ENCODE measurements at regions not wholly inside any gene's neighbourhood (a gene's known extent, or its start where the extent isn't known, plus 50 kb on each side); places are given as distances from the start of the nearest gene placed in this dataset.
"Not testable (repeated sequence)": the region's sequence is repeated elsewhere in the genome, so short reads cannot be mapped to it uniquely, and the experiment has no call there.

DNA sequence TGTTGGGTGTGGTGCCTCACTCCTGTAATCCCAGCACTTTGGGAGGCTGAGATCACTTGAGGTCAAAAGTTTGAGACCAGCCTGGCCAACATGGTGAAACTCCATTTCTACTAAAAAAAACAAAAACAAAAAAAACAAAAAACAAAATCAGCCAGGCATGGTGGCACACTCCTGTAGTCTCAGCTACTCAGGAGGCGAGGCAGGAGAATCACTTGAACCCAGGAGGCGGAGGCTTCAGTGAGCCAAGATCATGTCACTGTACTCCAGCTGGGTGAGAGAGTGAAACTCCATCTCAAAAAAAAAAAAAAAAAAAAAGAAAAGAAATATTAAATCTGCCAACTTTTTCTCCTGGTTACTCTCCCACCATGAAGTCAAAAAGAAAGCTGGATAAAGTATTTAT lies 107.5 kb upstream of the SYNCRIP start:
- TF ChIP-seq, protein P1, sequence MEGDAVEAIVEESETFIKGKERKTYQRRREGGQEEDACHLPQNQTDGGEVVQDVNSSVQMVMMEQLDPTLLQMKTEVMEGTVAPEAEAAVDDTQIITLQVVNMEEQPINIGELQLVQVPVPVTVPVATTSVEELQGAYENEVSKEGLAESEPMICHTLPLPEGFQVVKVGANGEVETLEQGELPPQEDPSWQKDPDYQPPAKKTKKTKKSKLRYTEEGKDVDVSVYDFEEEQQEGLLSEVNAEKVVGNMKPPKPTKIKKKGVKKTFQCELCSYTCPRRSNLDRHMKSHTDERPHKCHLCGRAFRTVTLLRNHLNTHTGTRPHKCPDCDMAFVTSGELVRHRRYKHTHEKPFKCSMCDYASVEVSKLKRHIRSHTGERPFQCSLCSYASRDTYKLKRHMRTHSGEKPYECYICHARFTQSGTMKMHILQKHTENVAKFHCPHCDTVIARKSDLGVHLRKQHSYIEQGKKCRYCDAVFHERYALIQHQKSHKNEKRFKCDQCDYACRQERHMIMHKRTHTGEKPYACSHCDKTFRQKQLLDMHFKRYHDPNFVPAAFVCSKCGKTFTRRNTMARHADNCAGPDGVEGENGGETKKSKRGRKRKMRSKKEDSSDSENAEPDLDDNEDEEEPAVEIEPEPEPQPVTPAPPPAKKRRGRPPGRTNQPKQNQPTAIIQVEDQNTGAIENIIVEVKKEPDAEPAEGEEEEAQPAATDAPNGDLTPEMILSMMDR (conservative IDR thresholded peaks at IDR 0.05; ENCODE audit: low read length) = not testable (repeated sequence)
- TF ChIP-seq EZH2phosphoT487 (IDR thresholded peaks at IDR 0.05; ENCODE audit: borderline replicate concordance, low read depth, low read length) = not testable (repeated sequence)

Data from OCI-LY7 (cell line).